ENCODE measurements at regions not wholly inside any gene's neighbourhood (a gene's known extent, or its start where the extent isn't known, plus 50 kb on each side); places are given as distances from the start of the nearest gene placed in this dataset.

DNA sequence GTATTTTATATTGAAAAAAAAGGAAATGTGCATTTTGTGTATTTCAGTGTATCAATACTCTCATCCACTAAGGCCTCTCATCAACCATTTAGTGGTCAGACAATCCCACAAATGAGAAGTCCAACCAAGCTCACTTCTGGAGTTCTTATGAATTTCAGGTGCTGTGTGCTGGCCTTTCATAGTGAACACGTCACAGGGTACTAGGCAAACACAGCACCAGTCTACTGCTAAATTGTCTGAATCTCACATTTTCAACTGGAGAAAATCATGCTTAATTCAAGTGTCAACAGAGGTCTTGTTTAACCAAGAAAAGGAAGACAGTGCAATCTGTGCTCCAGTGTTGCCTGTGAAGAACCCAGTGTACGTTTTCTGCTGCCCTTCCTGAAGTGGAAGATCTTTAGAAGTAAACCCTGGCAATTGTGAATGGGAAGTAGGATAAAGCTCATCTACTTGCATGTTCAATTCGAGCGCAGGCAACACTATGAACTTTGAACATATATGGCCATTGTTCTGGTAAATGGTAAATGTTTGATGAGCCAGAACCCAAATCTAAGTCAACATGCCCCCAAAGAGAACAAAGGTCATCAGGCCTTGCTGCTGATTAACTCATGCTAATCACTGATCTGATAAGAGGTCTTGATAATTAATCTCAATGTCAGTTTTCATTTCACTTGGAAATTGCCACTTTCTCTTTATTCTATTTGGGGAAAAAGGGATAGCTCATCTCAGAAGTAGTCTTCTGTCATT lies 439.2 kb upstream of the SOX9 start:
- no peak for TF ChIP-seq EZH2phosphoT487 (conservative IDR thresholded peaks at IDR 0.05; ENCODE audit: low read length)
- TF ChIP-seq CTCF (IDR thresholded peaks at IDR 0.05; ENCODE audit: insufficient read depth, low read length, poor library complexity, severe bottlenecking), result no peak
